Keratinocyte (primary cell): ENCODE measurements at regions not wholly inside any gene's neighbourhood (a gene's known extent, or its start where the extent isn't known, plus 50 kb on each side); places are given as distances from the start of the nearest gene placed in this dataset.

ENCODE experiments used
- DNase-seq: peaks from one replicate; pipeline ENCODE4 v3.0.0-alpha.2; 2011; ENCODE audit warnings: low read depth, missing footprints, low spot score
- FAIRE-seq: peaks from 2 replicates; lab custom pipeline; 2011; peaks lifted over from hg19 to GRCh38; lab: Jason Lieb, UNC
- H2AFZ ChIP-seq: 2 replicates; pipeline ENCODE4 v1.6.0; 2012; ENCODE audit warnings: low read length, control low read depth, inconsistent platforms; ENCODE audit not compliant: control insufficient read depth
- H3K27ac ChIP-seq: 2 replicates; pipeline ENCODE4 v1.5.1; 2011; ENCODE audit warnings: low read length; ENCODE audit not compliant: control insufficient read depth, insufficient read depth
- H3K27me3 ChIP-seq: 3 replicates; pipeline ENCODE4 v1.6.0; 2011; ENCODE audit warnings: low read length; ENCODE audit not compliant: control insufficient read depth, insufficient read depth; ENCODE audit errors: extremely low read depth
- H3K36me3 ChIP-seq, 2 experiments: 2 replicates in 1 of 2; 3 replicates in 1 of 2; pipeline ENCODE4 v1.5.1; 2011; ENCODE audit warnings: low read length in 2 of 2, mild to moderate bottlenecking in 1 of 2; ENCODE audit not compliant: control insufficient read depth in 2 of 2, insufficient read depth in 2 of 2; ENCODE audit errors: extremely low read depth in 1 of 2
- H3K4me1 ChIP-seq: 3 replicates; pipeline ENCODE4 v1.5.1; 2011; ENCODE audit warnings: low read length; ENCODE audit not compliant: control insufficient read depth, insufficient read depth; ENCODE audit errors: extremely low read depth
- H3K4me2 ChIP-seq: 3 replicates; pipeline ENCODE4 v1.6.0; 2011; ENCODE audit warnings: low read depth, low read length; ENCODE audit not compliant: control insufficient read depth, insufficient read depth; ENCODE audit errors: extremely low read depth
- H3K4me3 ChIP-seq, 3 experiments: fragments of 200-600 bp in 1 of 3; sonication (generic) in 1 of 3; 2 replicates in 2 of 3; 3 replicates in 1 of 3; pipeline ENCODE4 v1.5.1; 2011 to 2016; ENCODE audit warnings: low read length in 3 of 3, mild to moderate bottlenecking in 3 of 3, control low read depth in 2 of 3, inconsistent platforms in 1 of 3, low read depth in 1 of 3, mixed read lengths in 1 of 3, mixed run types in 1 of 3, moderate library complexity in 1 of 3; ENCODE audit not compliant: control insufficient read depth in 2 of 3, insufficient read depth in 2 of 3; ENCODE audit errors: extremely low read depth in 1 of 3
- H3K79me2 ChIP-seq: 2 replicates; pipeline ENCODE4 v1.6.0; 2012; ENCODE audit warnings: low read length; ENCODE audit not compliant: control insufficient read depth, insufficient read depth
- H3K9ac ChIP-seq: 3 replicates; pipeline ENCODE4 v1.6.0; 2011; ENCODE audit warnings: low read length; ENCODE audit not compliant: control insufficient read depth, insufficient read depth; ENCODE audit errors: extremely low read depth
- H3K9me1 ChIP-seq: 3 replicates; pipeline ENCODE4 v1.6.0; 2011; ENCODE audit warnings: low read length; ENCODE audit not compliant: control insufficient read depth, insufficient read depth; ENCODE audit errors: extremely low read depth
- H3K9me3 ChIP-seq: 2 replicates; pipeline ENCODE4 v1.5.1; 2012; ENCODE audit warnings: low read depth, low read length; ENCODE audit not compliant: control insufficient read depth
- H4K20me1 ChIP-seq: 3 replicates; pipeline ENCODE4 v1.6.0; 2011; ENCODE audit warnings: low read length; ENCODE audit not compliant: control insufficient read depth, insufficient read depth; ENCODE audit errors: extremely low read depth
- CTCF ChIP-seq, 3 experiments: IDR thresholded peaks in 1 of 3; conservative IDR thresholded peaks in 1 of 3; optimal IDR thresholded peaks in 1 of 3; 2 replicates in 2 of 3; 3 replicates in 1 of 3; pipeline versions ENCODE3 to v1.5.1; 2011; ENCODE audit warnings: low read length in 3 of 3, mild to moderate bottlenecking in 3 of 3, moderate library complexity in 2 of 3, control low read depth in 1 of 3, inconsistent platforms in 1 of 3; ENCODE audit not compliant: insufficient read depth in 2 of 3; ENCODE audit errors: extremely low read depth in 1 of 3
- EZH2 ChIP-seq: IDR thresholded peaks from one replicate; pipeline ENCODE4 v1.6.1; 2012; ENCODE audit warnings: inconsistent platforms, mild to moderate bottlenecking, low read length, moderate library complexity
- dilution Hi-C: fragments of 300-500 bp; cut with MboI; formaldehyde crosslinking; loops from one replicate; pipeline ENCODE4 v1.7.0; 2020; ENCODE audit warnings: low sequenced_read_pairs; ENCODE audit not compliant: extremely low pct_ligation_motif_present

- H3K9me3 ChIP-seq: no peaks in the 10 kb centered on the region
- H3K79me2 ChIP-seq: no peaks in the 10 kb centered on the region
- DNase-seq: no peak
- H3K27ac ChIP-seq: no peak overlapping the region
- H3K4me3 ChIP-seq: no peak overlapping the region
- no peak overlapping the region for H3K9ac ChIP-seq
- dilution Hi-C loops: no loop called here
- H3K36me3 ChIP-seq: no peaks in the 10 kb centered on the region
- no peaks in the 10 kb centered on the region for H3K9me1 ChIP-seq
- no peaks in the 10 kb centered on the region for H3K27me3 ChIP-seq
- no peaks in the 10 kb centered on the region for H3K4me1 ChIP-seq
- FAIRE-seq: no peak
- no peak overlapping the region for H3K4me2 ChIP-seq
- H2AFZ ChIP-seq: no peak overlapping the region
- TF ChIP-seq CTCF (optimal IDR thresholded peaks at IDR 0.05 in 1 of 3, IDR thresholded peaks at IDR 0.05 in 1 of 3, conservative IDR thresholded peaks at IDR 0.05 in 1 of 3; ENCODE audit: extremely low read depth in 1 of 3, insufficient read depth in 2 of 3, low read length in 3 of 3) (no peak), EZH2 (no peak)
- no peaks in the 10 kb centered on the region for H4K20me1 ChIP-seq
Observed at GRCh38 chr1:189958756-189959155, 518.9 kb downstream of the BRINP3 start.

GRCh38 chr1:189960769-189961168 lies 516.9 kb downstream of the BRINP3 start:
- FAIRE-seq (no peak), DNase-seq (no peak)
- no peak overlapping the region for H3K27ac ChIP-seq
- dilution Hi-C loops: no loop called here
- TF ChIP-seq EZH2: no peak
- no peak for TF ChIP-seq CTCF (optimal IDR thresholded peaks at IDR 0.05 in 1 of 3, IDR thresholded peaks at IDR 0.05 in 1 of 3, conservative IDR thresholded peaks at IDR 0.05 in 1 of 3; ENCODE audit: extremely low read depth in 1 of 3, insufficient read depth in 2 of 3, low read length in 3 of 3)
- no peak overlapping the region for H3K4me2 ChIP-seq
- no peaks in the 10 kb centered on the region for H4K20me1 ChIP-seq
- H3K36me3 ChIP-seq: no peaks in the 10 kb centered on the region
- H2AFZ ChIP-seq: no peak overlapping the region
- no peaks in the 10 kb centered on the region for H3K9me1 ChIP-seq
- H3K27me3 ChIP-seq: no peaks in the 10 kb centered on the region
- no peaks in the 10 kb centered on the region for H3K79me2 ChIP-seq
- H3K4me3 ChIP-seq: no peak overlapping the region
- no peaks in the 10 kb centered on the region for H3K4me1 ChIP-seq
- H3K9me3 ChIP-seq: no peaks in the 10 kb centered on the region
- no peak overlapping the region for H3K9ac ChIP-seq
